Natural killer cell (primary cell): ENCODE measurements at regions not wholly inside any gene's neighbourhood (a gene's known extent, or its start where the extent isn't known, plus 50 kb on each side); places are given as distances from the start of the nearest gene placed in this dataset.

Experiments used
- ATAC-seq, 3 donors: fragments of 150-1000 bp in 2 of 3; fragments of 200-7000 bp in 1 of 3; cut with Tn5 transposase; 1 replicate in 1 of 3; 2 replicates in 2 of 3; pipeline ENCODE4 v1.10.0; 2021; ENCODE audit warnings: mild to moderate bottlenecking in 2 of 3, moderate library complexity in 2 of 3
- DNase-seq, 2 donors: peaks; one replicate each; pipeline versions ENCODE4 v3.0.0 to v3.0.0-alpha.2; 2013 to 2021; ENCODE audit warnings: mixed read lengths in 1 of 2
- H3K27ac ChIP-seq: one replicate; pipeline ENCODE4 v1.5.1; 2013; ENCODE audit warnings: mild to moderate bottlenecking, low read length
- H3K27me3 ChIP-seq: one replicate; pipeline ENCODE4 v1.6.1; 2013; ENCODE audit warnings: low read length; ENCODE audit not compliant: control insufficient read depth, insufficient read depth
- H3K36me3 ChIP-seq: one replicate; pipeline ENCODE4 v1.6.1; 2013; ENCODE audit warnings: low read length; ENCODE audit not compliant: control insufficient read depth, insufficient read depth
- H3K4me1 ChIP-seq: one replicate; pipeline ENCODE4 v1.6.1; 2013; ENCODE audit warnings: low read length; ENCODE audit not compliant: control insufficient read depth, insufficient read depth
- H3K4me3 ChIP-seq: one replicate; pipeline ENCODE4 v1.5.1; 2013; ENCODE audit warnings: low read length
- H3K9me3 ChIP-seq: one replicate; pipeline ENCODE4 v1.6.1; 2013; ENCODE audit warnings: low read length; ENCODE audit not compliant: control insufficient read depth, insufficient read depth
- H3K27ac Mint-ChIP-seq, 2 donors: one replicate each; pipeline ENCODE4 v1.8.0; 2022; ENCODE audit warnings: mild to moderate bottlenecking in 2 of 2, mixed read lengths in 2 of 2, moderate library complexity in 1 of 2
- H3K27me3 Mint-ChIP-seq, 2 donors: one replicate each; pipeline ENCODE4 v1.8.0; 2022; ENCODE audit warnings: low read depth in 2 of 2, mixed read lengths in 2 of 2
- H3K36me3 Mint-ChIP-seq: one replicate; pipeline ENCODE4 v1.8.0; 2022; ENCODE audit warnings: mixed read lengths
- H3K4me1 Mint-ChIP-seq, 2 donors: one replicate each; pipeline ENCODE4 v1.8.0; 2022; ENCODE audit warnings: mixed read lengths in 2 of 2
- H3K4me3 Mint-ChIP-seq: one replicate; pipeline ENCODE4 v1.8.0; 2022; ENCODE audit warnings: mild to moderate bottlenecking, moderate library complexity, mixed read lengths
- H3K9me3 Mint-ChIP-seq, 2 donors: one replicate each; pipeline ENCODE4 v1.8.0; 2022; ENCODE audit warnings: mixed read lengths in 2 of 2
- CTCF ChIP-seq: fragments of 200-600 bp; IDR thresholded peaks from one replicate; pipeline ENCODE4 v1.8.0; 2022; ENCODE audit warnings: antibody characterized with exemption
- WGBS: methylation state at CpG from one replicate; pipeline ENCODE4 v1.1.7; 2013; ENCODE audit warnings: missing lambda C conversion rate; ENCODE audit not compliant: insufficient coverage; 5-methylcytosine and 5-hydroxymethylcytosine counted together
- intact Hi-C: fragments of 100-400 bp; cut with micrococcal nuclease; formaldehyde crosslinking; loops from one replicate; pipeline ENCODE4 v1.14.2; 2022

- H3K4me1 ChIP-seq: no peaks in the 10 kb centered on the region
- Mint-ChIP-seq H3K36me3 (no peaks in the 10 kb centered on the region), H3K27me3 (no peaks in the 10 kb centered on the region), H3K27ac (no peak overlapping the region), H3K9me3 (no peaks in the 10 kb centered on the region), H3K4me1 (no peaks in the 10 kb centered on the region), H3K4me3 (no peak overlapping the region)
- ATAC-seq (no peak), DNase-seq (no peak)
- H3K36me3 ChIP-seq: no peaks in the 10 kb centered on the region
- H3K4me3 ChIP-seq: no peak overlapping the region
- 86% methylated on average over 8 of the region's 8 CpGs for WGBS
- no peaks in the 10 kb centered on the region for H3K9me3 ChIP-seq
- intact Hi-C loops: no loop called here
- H3K27me3 ChIP-seq: no peaks in the 10 kb centered on the region
- TF ChIP-seq CTCF: no peak
- H3K27ac ChIP-seq: no peak overlapping the region
Measured at GRCh38 chr2:238629064-238629463, 202.3 kb downstream of the ASB1 start.

- Mint-ChIP-seq H3K4me1 (no peaks in the 10 kb centered on the region), H3K27me3 (no peaks in the 10 kb centered on the region), H3K36me3 (no peaks in the 10 kb centered on the region), H3K4me3 (no peak overlapping the region), H3K27ac (no peak overlapping the region), H3K9me3 (no peaks in the 10 kb centered on the region)
- WGBS: 81% methylated on average over 15 of the region's 15 CpGs
- DNase-seq: no peak
- Histone ChIP-seq H3K27ac (no peak overlapping the region), H3K27me3 (no peaks in the 10 kb centered on the region), H3K36me3 (no peaks in the 10 kb centered on the region), H3K9me3 (no peaks in the 10 kb centered on the region), H3K4me3 (no peak overlapping the region), H3K4me1 (no peaks in the 10 kb centered on the region)
- no peak for ATAC-seq
- TF ChIP-seq CTCF: no peak
- intact Hi-C loops: no loop called here
Measured at GRCh38 chr2:238631491-238632180, 204.9 kb downstream of the ASB1 start.

- H3K27ac Mint-ChIP-seq: no peak overlapping the region
- intact Hi-C loops: no loop called here
- Histone ChIP-seq H3K27me3 (no peaks in the 10 kb centered on the region), H3K9me3 (no peaks in the 10 kb centered on the region), H3K27ac (no peak overlapping the region), H3K4me1 (no peaks in the 10 kb centered on the region), H3K36me3 (no peaks in the 10 kb centered on the region), H3K4me3 (no peak overlapping the region)
- ATAC-seq (peak in 1 of 3 donors; percentile 8), DNase-seq (no peak)
- H3K4me3 Mint-ChIP-seq: no peak overlapping the region
- H3K27me3 Mint-ChIP-seq: no peaks in the 10 kb centered on the region
- TF ChIP-seq CTCF: no peak
- H3K9me3 Mint-ChIP-seq: no peaks in the 10 kb centered on the region
- no peaks in the 10 kb centered on the region for H3K4me1 Mint-ChIP-seq
- 90% methylated on average over 26 of the region's 26 CpGs for WGBS
- H3K36me3 Mint-ChIP-seq: no peaks in the 10 kb centered on the region
Measured at GRCh38 chr2:238632181-238633060, 205.7 kb downstream of the ASB1 start.
